HG02588 (cell line): ENCODE measurements at regions not wholly inside any gene's neighbourhood (a gene's known extent, or its start where the extent isn't known, plus 50 kb on each side); places are given as distances from the start of the nearest gene placed in this dataset.

Source experiments
- ATAC-seq: cut with Tn5 transposase; IDR thresholded peaks from one replicate; pipeline ENCODE4 v1.9.1; 2021; ENCODE audit warnings: mild to moderate bottlenecking, moderate library complexity; ENCODE audit not compliant: unreplicated experiment

DNA sequence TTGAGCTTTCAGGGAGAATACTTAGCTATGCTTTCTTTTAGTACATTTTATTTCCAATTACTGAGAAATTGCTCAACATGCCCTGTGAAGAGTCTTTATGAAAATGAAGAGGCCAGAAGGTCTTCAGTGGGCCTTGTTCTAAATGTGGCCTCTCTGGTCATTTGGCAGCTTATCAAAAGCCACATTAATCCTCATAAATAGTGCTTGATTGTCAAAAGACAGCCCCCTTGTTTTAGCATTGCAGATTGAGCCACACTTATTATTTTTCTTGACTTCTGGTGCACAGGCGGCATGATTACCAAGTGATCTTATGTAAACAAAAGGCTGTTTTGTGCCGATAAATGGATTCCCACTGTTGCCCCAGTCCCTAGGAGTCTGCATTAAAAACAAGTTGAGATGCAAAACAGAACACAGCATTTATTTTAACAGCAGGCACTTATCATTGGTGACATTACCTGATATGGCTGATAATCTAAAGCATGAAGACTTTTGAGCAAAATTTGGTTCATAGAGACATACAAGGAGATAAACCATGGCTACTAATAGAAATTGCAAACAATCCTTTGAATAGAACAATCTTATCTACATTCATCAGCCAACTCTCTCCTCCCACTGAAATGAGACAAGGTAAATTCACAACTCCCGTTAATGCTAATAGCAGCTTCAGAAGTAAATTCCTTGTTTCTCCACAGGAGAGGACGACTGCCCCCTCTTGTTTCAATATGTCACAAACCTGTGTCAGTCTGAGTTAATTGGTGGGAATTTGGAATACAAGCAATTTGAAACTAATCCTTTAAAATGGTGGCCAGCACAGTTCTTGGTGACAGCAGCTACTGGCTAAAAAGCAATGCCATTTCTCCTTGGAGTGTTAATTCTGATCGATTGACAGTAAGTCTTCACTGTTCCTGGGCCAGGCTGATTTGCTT is 194.3 kb downstream of the NSUN3 start:
- ATAC-seq, result no peak

GRCh38 chr3:94258851-94259250 is 196.0 kb downstream of the NSUN3 start:
- ATAC-seq, result no peak

DNA sequence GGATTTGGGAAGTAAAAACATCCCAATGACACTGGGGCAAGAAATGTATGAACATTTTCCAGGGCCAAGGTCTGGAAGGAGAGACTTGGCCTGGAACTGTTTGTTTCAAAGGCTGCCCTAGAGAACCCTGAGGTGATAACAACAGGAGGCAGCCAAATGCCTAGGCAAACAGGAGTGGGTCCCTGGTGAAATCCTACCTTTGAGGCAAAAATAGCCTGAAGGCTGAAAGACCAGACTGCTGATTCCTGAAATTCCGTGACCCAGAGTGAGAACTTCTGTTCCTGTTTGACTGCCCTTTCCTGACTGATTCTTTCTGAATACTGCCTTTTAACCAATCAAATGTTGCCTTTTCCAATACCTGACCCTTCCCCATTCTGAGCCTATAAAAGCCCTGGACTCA is 196.4 kb downstream of the NSUN3 start:
- no peak for ATAC-seq

DNA sequence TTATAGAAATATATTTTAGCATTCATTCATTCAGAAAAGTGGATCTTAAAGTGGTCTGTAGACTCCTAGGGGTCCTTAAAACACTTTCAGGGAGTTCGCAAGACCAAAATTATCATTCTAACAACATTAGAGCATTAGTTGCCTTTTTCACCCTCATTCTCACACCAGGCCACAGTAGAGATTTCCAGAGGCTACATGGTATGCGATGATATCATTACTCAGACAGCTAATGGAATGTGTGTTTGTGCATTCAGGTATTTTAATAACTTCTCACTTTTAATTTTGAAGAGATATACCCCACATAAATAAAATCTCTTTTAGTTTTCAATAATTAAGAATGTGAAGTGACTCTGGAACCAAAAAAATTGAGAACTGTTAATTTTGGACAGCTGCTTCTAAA is 206.9 kb downstream of the NSUN3 start:
- no peak for ATAC-seq

DNA sequence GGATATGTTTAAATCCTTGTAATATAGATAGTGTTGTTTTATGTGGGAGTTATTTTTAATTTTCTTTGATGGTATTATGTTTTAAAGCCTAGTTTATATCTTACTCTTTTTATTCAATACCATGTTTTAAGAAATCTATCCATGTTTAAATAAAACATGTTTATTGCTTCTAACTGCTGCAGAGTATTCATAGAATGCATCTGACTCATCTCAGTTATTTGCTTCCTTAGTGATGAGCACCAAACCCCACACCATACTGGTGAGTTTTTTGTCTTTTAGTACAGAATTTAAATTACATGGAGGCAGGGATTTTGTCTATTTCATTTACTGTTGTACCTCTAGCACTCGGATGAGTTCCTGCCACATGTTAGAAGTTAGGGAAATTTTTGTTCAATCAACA is 209.2 kb downstream of the NSUN3 start:
- no peak for ATAC-seq

DNA sequence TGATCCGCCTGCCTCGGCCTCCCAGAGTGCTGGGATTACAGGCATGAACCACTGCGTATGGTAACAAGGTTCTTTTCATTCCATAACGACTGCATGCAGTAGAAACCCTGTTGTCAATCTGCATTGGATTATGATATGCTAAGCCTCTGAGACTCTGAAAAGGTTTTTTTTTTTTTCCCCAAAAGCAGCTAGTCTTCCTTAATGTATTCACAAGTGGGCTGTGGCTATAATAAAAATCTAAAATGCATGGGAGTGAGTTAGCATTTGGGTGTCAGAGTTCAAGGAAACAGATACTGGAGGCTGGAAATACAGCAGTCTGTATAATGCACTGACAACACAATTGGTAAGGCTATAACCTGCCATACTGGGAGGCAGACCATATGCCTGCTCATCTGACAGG is 218.1 kb downstream of the NSUN3 start:
- ATAC-seq, result no peak

DNA sequence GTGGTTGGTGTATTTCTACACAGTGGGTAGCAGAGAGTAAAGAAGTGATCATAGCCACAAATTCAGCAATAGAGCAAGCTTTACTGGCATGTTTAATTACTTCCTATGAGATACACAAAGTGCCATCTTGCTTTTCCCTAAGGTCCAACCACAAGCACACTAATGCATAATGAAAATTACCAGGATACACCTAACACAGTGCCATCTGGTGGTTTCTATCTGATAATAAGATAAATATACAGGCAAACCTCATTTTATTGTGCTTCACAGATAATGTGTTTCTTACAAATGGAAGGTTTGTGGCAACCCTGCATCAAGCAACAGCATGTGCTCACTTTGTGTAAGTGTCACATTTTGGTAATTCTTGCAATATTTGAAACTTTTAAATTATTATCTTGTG is 223.0 kb downstream of the NSUN3 start:
- no peak for ATAC-seq

- ATAC-seq, result no peak
These were observed 228.8 kb downstream of the NSUN3 start for GRCh38 chr3:94291686-94292085.

GRCh38 chr3:94292151-94292550 is 229.3 kb downstream of the NSUN3 start:
- no peak for ATAC-seq

GRCh38 chr3:94293793-94294195 is 230.9 kb downstream of the NSUN3 start:
- no peak for ATAC-seq

DNA sequence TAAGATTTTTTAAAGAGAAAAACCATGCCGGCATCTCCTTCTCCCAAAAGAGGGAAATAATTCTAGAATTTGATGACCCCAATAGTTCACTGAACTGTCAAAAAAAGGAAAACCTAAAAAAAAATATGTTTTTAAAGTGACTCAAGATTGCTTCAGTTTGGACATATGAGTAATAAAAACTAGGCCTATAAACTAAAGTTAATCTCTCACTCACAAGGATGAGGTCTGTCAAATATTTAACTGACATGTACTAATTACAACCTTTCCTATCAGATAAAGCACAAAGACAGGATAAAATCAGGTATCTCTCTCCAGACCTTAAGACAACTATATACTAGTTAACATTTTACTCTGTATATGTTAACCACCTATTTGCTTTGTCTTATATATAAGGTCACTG is 231.9 kb downstream of the NSUN3 start:
- ATAC-seq, result no peak

GRCh38 chr3:94299716-94300115 is 236.9 kb downstream of the NSUN3 start:
- ATAC-seq, result no peak

DNA sequence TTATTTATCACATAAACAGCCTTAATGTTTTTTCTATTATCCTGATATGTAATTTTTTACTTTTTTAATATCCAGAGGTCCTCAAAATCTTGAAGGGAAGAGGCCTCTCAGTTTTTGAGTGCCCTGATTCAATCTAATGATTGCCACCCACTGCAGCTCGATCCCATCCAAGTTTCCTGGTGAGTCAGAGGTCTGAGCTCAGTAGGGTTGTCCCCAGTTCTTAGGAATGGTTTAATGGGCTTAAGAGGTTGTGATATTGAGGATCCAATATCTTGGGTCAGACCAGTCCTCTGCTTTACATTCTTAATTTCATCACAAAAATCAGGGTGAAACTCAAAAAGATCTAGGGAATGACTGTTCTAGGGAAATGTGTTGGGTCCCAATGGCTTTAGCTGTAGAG is 238.5 kb downstream of the NSUN3 start:
- no peak for ATAC-seq

DNA sequence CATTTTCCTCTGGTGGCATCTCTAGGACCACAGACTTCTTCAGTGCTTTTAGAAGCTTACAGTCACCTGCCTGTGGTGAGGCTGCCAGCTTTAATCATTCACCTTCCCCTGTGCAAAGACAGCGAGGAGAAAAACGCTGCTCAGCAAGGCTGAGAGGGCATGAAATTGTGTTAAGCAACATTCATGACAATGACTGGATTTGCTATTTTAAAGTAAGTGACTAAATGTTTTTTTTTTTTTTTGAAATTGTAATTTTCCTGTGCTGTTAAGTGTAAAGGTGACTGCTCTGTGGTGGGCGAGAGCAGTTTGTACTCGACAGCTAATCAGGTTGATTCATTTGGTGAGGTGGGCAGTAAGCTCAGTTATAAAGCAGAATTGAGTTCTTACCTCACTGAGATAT is 240.4 kb downstream of the NSUN3 start:
- no peak for ATAC-seq

GRCh38 chr3:94303897-94304296 is 241.0 kb downstream of the NSUN3 start:
- ATAC-seq, result no peak

DNA sequence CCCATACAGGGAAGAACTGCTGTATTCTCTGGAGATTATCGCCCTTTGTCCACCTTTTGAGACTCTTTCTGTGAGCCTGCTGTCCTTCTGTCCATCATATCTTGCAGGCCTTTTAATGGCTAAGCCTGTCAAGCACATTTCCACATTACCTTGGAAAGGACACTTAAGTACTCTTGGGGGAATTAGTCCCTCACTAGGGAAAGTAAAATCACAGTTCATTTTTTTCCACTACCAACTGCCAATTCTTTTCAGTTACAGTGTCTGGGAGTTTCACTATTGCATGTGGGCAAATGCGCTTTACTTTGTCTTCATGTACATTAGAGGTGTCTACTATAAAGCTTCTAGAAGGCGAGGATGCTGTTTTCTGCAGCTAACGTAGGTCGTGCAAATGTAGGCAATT is 242.1 kb downstream of the NSUN3 start:
- no peak for ATAC-seq

- no peak for ATAC-seq
These were observed 243.2 kb downstream of the NSUN3 start for GRCh38 chr3:94305835-94306611.

GRCh38 chr3:94307588-94307987 is 244.7 kb downstream of the NSUN3 start:
- no peak for ATAC-seq

DNA sequence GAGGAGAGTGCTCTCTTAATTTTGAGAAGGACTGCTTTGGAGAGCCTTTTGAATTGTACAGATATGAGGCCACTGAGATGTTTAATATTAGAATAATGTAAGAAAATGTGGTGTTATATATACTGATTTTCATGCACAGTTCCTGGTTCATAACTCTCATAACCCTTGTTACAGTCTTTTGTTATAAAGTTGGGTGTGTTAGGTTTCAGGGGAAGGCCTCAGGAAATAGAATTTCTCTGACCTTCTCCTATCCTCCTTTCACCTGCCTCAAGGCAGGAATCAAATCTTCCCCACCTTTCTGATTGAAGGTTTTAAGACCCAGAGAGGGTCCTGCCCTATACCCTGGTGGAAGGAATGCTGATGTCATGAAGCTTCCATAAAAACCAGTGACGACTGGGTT is 245.9 kb downstream of the NSUN3 start:
- no peak for ATAC-seq

DNA sequence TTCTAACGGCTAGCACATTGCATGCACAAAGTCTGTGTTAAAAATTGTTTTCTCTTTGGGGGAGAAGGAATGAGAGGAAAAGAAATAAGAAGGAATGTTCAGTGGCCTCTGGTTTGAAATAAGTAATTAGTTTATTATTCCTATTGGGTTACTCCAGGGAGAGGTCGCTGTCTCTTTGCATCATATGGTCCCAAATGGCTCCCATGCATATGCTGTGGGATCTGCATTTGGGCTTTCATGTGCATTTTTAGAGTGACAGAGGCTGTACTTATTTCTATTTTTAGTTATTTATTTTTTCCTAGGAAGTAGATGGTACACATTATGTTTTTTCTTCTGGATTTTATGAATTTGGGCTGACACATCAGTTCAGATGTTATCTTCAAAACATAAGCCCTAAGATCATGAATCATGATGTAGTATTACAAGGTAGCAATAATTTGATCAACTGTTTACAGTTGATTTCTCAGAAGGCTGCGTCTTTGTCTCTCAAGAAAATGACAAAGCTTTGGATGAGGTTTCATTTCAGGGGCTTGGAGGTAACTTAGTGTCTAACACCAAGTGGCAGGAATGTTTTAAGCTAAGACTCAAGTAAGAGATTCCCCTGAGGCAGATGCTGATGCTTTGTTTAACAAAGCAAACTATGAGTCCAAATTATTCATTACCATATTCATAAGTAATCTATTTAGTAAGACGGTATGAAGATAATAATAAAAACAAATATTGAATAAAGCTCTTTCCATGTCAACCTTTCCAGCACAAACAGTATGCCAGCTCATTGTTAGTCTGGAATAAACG is 247.7 kb downstream of the NSUN3 start:
- ATAC-seq, result no peak

GRCh38 chr3:94311651-94312050 is 248.8 kb downstream of the NSUN3 start:
- no peak for ATAC-seq
